Esophagus squamous epithelium (tissue), 4 donors: ENCODE measurements at regions not wholly inside any gene's neighbourhood (a gene's known extent, or its start where the extent isn't known, plus 50 kb on each side); places are given as distances from the start of the nearest gene placed in this dataset.

Experiments used
- POLR2A ChIP-seq, 4 donors: fragments of 450-650 bp; IDR thresholded peaks; one replicate each; pipeline ENCODE4 v1.6.1; 2017; ENCODE audit warnings: antibody characterized with exemption in 4 of 4, mild to moderate bottlenecking in 4 of 4, moderate library complexity in 3 of 4
- TF ChIP-seq, protein P1 (sequence below), 6 experiments: fragments of 450-650 bp in 4 of 6; fragments of 200-600 bp in 2 of 6; sonication (generic) in 2 of 6; IDR thresholded peaks; one replicate each; pipeline ENCODE4 v1.5.1; 2016 to 2019; ENCODE audit warnings: antibody characterized with exemption in 6 of 6, mild to moderate bottlenecking in 4 of 6, moderate library complexity in 4 of 6

DNA sequence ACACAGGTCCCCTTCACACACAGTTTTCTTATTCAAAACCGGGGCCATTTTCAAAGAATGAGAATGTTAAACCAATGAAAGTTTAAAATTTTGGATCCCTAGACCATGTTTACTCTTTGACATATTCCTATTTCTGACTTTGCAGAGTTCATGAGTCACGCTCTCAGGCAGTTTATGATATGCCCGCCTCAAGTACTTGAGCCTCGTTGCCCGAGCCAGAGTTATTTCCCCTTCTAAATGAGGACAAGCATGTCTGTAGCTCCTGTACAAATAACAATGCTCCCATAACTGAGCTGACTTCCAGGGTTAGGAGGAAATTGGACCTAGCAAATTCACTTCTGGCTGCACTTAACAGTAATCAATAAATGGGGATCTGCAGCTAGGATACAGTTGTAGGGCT, 87.9 kb upstream of the PDE1C start:
- TF ChIP-seq, protein P1, sequence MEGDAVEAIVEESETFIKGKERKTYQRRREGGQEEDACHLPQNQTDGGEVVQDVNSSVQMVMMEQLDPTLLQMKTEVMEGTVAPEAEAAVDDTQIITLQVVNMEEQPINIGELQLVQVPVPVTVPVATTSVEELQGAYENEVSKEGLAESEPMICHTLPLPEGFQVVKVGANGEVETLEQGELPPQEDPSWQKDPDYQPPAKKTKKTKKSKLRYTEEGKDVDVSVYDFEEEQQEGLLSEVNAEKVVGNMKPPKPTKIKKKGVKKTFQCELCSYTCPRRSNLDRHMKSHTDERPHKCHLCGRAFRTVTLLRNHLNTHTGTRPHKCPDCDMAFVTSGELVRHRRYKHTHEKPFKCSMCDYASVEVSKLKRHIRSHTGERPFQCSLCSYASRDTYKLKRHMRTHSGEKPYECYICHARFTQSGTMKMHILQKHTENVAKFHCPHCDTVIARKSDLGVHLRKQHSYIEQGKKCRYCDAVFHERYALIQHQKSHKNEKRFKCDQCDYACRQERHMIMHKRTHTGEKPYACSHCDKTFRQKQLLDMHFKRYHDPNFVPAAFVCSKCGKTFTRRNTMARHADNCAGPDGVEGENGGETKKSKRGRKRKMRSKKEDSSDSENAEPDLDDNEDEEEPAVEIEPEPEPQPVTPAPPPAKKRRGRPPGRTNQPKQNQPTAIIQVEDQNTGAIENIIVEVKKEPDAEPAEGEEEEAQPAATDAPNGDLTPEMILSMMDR (IDR thresholded peaks at IDR 0.05): no peak
- no peak for TF ChIP-seq POLR2A (IDR thresholded peaks at IDR 0.05)
